ENCODE measurements at regions not wholly inside any gene's neighbourhood (a gene's known extent, or its start where the extent isn't known, plus 50 kb on each side); places are given as distances from the start of the nearest gene placed in this dataset.

DNA sequence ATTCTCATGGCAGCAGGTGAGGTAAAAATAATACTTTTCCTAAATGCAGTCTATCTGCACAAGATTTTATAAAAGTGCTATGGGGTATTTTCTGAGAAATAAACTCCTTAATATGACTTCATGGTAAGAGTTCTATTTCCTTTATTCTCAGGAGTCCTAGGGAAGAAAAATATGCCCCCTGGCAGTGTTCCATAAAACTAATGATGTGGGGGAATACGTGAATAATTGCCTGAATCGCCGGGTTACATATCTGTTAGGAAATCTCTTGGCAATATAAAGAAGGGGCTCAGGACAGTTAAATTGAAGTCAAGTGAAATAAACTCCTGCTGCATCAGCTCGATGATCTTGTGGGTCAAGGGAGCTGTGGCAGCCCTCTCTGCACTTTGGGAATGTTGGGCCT is 229.7 kb downstream of the MAFB start:
- ChIA-PET CTCF (no interaction called here), POLR2A (no interaction called here)
- Histone ChIP-seq H3K4me3 (replicated peaks in 1 of 3; ENCODE audit: insufficient read depth in 1 of 3, low read depth in 1 of 3, low read length in 3 of 3) (no peak overlapping the region), H3K79me2 (ENCODE audit: control insufficient read depth, insufficient read depth, low read length) (no peaks in the 10 kb centered on the region), H3K9me1 (replicated peaks; ENCODE audit: control insufficient read depth, extremely low read depth, insufficient read depth, low read length) (no peaks in the 10 kb centered on the region), H3K4me2 (ENCODE audit: insufficient read depth, low read length) (no peak overlapping the region), H3K9ac (replicated peaks; ENCODE audit: extremely low read depth, insufficient read depth, low read length) (no peak overlapping the region), H2AFZ (ENCODE audit: low read depth, low read length) (no peak overlapping the region), H3K9me3 (replicated peaks; ENCODE audit: control insufficient read depth, insufficient read depth, low read length) (no peaks in the 10 kb centered on the region), H3K36me3 (ENCODE audit: control insufficient read depth in 2 of 2, extremely low read depth in 1 of 2, insufficient read depth in 2 of 2, low read length in 2 of 2) (no peaks in the 10 kb centered on the region), H3K4me1 (ENCODE audit: control insufficient read depth, extremely low read depth, insufficient read depth, low read length) (no peaks in the 10 kb centered on the region), H3K27ac (ENCODE audit: insufficient read depth, low read depth, low read length) (no peak overlapping the region), H4K20me1 (replicated peaks; ENCODE audit: control insufficient read depth, extremely low read depth, insufficient read depth, low read length) (no peaks in the 10 kb centered on the region), H3K27me3 (ENCODE audit: control insufficient read depth in 2 of 2, insufficient read depth in 2 of 2, low read length in 2 of 2) (no peaks in the 10 kb centered on the region)
- dilution Hi-C loops (cut with MboI; ENCODE audit: extremely low pct_ligation_motif_present, low sequenced_read_pairs) (no loop called here), intact Hi-C loops (cut with micrococcal nuclease) (no loop called here)
- TF ChIP-seq GATA2 (IDR thresholded peaks at IDR 0.05; ENCODE audit: insufficient read depth, insufficient read length, low read depth, low read length) (no peak), FOS (IDR thresholded peaks at IDR 0.05; ENCODE audit: borderline replicate concordance, insufficient read depth, low read length) (no peak), EZH2 (IDR thresholded peaks at IDR 0.05; ENCODE audit: borderline replicate concordance, low read depth, low read length, severe bottlenecking) (no peak), JUN (IDR thresholded peaks at IDR 0.05; ENCODE audit: borderline replicate concordance, insufficient read depth, insufficient read length, low read depth) (no peak), POLR2A (IDR thresholded peaks at IDR 0.05; ENCODE audit: low read depth, low read length) (no peak), MYC (IDR thresholded peaks at IDR 0.05; ENCODE audit: low read depth, low read length) (no peak), MAX (IDR thresholded peaks at IDR 0.05; ENCODE audit: insufficient read depth, insufficient read length) (no peak), POLR2AphosphoS5 (IDR thresholded peaks at IDR 0.05; ENCODE audit: insufficient read depth, low read depth, low read length) (no peak)
- TF ChIP-seq, protein P1, sequence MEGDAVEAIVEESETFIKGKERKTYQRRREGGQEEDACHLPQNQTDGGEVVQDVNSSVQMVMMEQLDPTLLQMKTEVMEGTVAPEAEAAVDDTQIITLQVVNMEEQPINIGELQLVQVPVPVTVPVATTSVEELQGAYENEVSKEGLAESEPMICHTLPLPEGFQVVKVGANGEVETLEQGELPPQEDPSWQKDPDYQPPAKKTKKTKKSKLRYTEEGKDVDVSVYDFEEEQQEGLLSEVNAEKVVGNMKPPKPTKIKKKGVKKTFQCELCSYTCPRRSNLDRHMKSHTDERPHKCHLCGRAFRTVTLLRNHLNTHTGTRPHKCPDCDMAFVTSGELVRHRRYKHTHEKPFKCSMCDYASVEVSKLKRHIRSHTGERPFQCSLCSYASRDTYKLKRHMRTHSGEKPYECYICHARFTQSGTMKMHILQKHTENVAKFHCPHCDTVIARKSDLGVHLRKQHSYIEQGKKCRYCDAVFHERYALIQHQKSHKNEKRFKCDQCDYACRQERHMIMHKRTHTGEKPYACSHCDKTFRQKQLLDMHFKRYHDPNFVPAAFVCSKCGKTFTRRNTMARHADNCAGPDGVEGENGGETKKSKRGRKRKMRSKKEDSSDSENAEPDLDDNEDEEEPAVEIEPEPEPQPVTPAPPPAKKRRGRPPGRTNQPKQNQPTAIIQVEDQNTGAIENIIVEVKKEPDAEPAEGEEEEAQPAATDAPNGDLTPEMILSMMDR (IDR thresholded peaks at IDR 0.05; ENCODE audit: extremely low read depth in 1 of 2, insufficient read depth in 1 of 2, low read depth in 1 of 2, low read length in 2 of 2), result no peak
- BruUV-seq (replicated peaks), result no TSS peak
- DNase-seq (ENCODE audit: low read depth, low spot score), result no peak
- no peak for FAIRE-seq
